ENCODE measurements at regions not wholly inside any gene's neighbourhood (a gene's known extent, or its start where the extent isn't known, plus 50 kb on each side); places are given as distances from the start of the nearest gene placed in this dataset.

DNA sequence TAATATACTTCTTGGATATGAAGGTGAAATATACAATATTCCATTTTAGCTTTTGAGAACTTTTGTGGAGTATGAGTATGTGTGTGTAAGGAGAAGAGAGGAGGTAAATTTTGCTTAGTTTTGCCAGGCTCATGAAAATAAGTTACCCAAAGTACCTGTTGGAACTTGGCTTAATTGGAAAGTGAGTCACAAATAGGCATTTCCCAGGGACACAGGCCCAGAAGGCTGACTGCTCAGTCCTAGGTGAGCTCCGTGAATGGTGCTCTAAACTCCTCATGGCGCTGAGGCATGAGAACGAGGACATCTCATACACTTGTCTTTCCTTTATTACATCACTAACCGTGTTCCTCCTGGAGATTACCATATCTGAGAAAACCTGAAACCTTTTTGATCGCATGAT, 148.5 kb upstream of the RAB12 start:
- TF ChIP-seq, protein P1, sequence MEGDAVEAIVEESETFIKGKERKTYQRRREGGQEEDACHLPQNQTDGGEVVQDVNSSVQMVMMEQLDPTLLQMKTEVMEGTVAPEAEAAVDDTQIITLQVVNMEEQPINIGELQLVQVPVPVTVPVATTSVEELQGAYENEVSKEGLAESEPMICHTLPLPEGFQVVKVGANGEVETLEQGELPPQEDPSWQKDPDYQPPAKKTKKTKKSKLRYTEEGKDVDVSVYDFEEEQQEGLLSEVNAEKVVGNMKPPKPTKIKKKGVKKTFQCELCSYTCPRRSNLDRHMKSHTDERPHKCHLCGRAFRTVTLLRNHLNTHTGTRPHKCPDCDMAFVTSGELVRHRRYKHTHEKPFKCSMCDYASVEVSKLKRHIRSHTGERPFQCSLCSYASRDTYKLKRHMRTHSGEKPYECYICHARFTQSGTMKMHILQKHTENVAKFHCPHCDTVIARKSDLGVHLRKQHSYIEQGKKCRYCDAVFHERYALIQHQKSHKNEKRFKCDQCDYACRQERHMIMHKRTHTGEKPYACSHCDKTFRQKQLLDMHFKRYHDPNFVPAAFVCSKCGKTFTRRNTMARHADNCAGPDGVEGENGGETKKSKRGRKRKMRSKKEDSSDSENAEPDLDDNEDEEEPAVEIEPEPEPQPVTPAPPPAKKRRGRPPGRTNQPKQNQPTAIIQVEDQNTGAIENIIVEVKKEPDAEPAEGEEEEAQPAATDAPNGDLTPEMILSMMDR (IDR thresholded peaks at IDR 0.05 in 8 of 11, conservative IDR thresholded peaks at IDR 0.05 in 3 of 11) = no peak
- no peak for TF ChIP-seq POLR2AphosphoS5 (IDR thresholded peaks at IDR 0.05)
- TF ChIP-seq POLR2A (IDR thresholded peaks at IDR 0.05) = no peak
